Thyroid gland (tissue), 4 donors: ENCODE measurements at regions not wholly inside any gene's neighbourhood (a gene's known extent, or its start where the extent isn't known, plus 50 kb on each side); places are given as distances from the start of the nearest gene placed in this dataset.

Experiments
- DNase-seq, 2 donors: peaks; one replicate each; pipeline ENCODE4 v3.0.0-alpha.2; 2019
- H3K27ac ChIP-seq, 3 donors: fragments of 200-600 bp; sonication (generic); 1 replicate in 2 of 3; 2 replicates in 1 of 3; pipeline ENCODE4 v1.5.1; 2016 to 2019; ENCODE audit warnings: mild to moderate bottlenecking in 1 of 3, moderate library complexity in 1 of 3
- H3K27me3 ChIP-seq: fragments of 200-600 bp; sonication (generic); one replicate; pipeline ENCODE4 v1.5.1; 2019
- H3K36me3 ChIP-seq, 2 donors: fragments of 200-600 bp; sonication (generic); one replicate each; pipeline ENCODE4 v1.5.1; 2016 to 2019
- H3K4me1 ChIP-seq, 2 donors: fragments of 200-600 bp; sonication (generic); one replicate each; pipeline ENCODE4 v1.5.1; 2017 to 2019
- H3K4me3 ChIP-seq, 3 donors: fragments of 200-600 bp; sonication (generic); replicated peaks in 1 of 3; 1 replicate in 2 of 3; 2 replicates in 1 of 3; pipeline ENCODE4 v1.5.1; 2016; ENCODE audit warnings: mild to moderate bottlenecking in 1 of 3
- H3K9me3 ChIP-seq: fragments of 200-600 bp; sonication (generic); one replicate; pipeline ENCODE4 v1.5.1; 2017
- POLR2A ChIP-seq, 2 donors: fragments of 450-650 bp; IDR thresholded peaks; one replicate each; pipeline ENCODE4 v1.6.1; 2017; ENCODE audit warnings: antibody characterized with exemption in 2 of 2, mild to moderate bottlenecking in 2 of 2, moderate library complexity in 1 of 2
- WGBS, 2 donors: methylation state at CpG; one replicate each; pipeline ENCODE4 v1.1.5; 2017; 5-methylcytosine and 5-hydroxymethylcytosine counted together
- intact Hi-C: fragments of 100-400 bp; cut with DNase I; formaldehyde crosslinking; loops from one replicate; pipeline ENCODE4 v1.15.1; 2023
- TF ChIP-seq, protein P1 (sequence below), 6 experiments: fragments of 200-600 bp in 3 of 6; fragments of 450-650 bp in 3 of 6; sonication (generic) in 3 of 6; IDR thresholded peaks; one replicate each; pipeline ENCODE4 v1.5.1; 2016 to 2019; ENCODE audit warnings: antibody characterized with exemption in 6 of 6, mild to moderate bottlenecking in 2 of 6, inconsistent platforms in 1 of 6, moderate library complexity in 1 of 6

DNA sequence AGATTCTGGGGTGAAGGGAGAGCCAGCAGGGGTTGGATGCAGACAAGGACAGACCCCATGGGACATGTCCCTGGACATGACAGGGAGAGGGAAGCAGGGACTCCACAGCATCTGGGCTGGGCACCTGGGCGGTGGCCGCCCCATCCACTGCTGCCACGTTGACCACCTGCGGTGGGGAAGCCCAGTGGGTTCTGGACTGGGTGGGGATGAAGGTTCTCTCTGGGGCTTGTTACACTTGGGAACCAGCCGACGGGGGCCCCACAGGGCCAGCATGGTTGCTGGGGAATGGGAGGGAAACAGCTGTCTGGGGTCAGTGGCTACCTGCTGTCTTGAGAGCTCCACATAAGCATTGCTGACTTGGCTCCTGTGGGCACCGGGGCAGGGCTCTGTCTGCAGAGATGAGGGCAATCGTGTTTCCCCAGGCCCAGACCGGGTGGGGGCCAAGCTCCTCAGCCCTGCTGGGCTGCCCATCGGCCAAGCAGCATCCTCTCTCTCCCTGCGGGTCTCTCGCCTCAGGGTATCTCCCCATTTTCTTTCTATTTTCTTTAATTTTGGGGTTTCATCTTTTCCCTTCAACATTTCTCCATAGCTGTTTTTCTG, 443.6 kb upstream of the PFKP start:
- no peak for DNase-seq
- no peaks in the 10 kb centered on the region for H3K27me3 ChIP-seq
- no peaks in the 10 kb centered on the region for H3K36me3 ChIP-seq
- H3K4me3 ChIP-seq, result no peak overlapping the region
- WGBS, 2 donors, result 87 to 91% methylated on average over 9 to 10 of the region's 12 CpGs
- no peaks in the 10 kb centered on the region for H3K9me3 ChIP-seq
- no peaks in the 10 kb centered on the region for H3K4me1 ChIP-seq
- TF ChIP-seq, protein P1, sequence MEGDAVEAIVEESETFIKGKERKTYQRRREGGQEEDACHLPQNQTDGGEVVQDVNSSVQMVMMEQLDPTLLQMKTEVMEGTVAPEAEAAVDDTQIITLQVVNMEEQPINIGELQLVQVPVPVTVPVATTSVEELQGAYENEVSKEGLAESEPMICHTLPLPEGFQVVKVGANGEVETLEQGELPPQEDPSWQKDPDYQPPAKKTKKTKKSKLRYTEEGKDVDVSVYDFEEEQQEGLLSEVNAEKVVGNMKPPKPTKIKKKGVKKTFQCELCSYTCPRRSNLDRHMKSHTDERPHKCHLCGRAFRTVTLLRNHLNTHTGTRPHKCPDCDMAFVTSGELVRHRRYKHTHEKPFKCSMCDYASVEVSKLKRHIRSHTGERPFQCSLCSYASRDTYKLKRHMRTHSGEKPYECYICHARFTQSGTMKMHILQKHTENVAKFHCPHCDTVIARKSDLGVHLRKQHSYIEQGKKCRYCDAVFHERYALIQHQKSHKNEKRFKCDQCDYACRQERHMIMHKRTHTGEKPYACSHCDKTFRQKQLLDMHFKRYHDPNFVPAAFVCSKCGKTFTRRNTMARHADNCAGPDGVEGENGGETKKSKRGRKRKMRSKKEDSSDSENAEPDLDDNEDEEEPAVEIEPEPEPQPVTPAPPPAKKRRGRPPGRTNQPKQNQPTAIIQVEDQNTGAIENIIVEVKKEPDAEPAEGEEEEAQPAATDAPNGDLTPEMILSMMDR (IDR thresholded peaks at IDR 0.05), result no peak
- no peak for TF ChIP-seq POLR2A (IDR thresholded peaks at IDR 0.05)
- H3K27ac ChIP-seq, result no peak overlapping the region
- intact Hi-C loops, result no loop called here

DNA sequence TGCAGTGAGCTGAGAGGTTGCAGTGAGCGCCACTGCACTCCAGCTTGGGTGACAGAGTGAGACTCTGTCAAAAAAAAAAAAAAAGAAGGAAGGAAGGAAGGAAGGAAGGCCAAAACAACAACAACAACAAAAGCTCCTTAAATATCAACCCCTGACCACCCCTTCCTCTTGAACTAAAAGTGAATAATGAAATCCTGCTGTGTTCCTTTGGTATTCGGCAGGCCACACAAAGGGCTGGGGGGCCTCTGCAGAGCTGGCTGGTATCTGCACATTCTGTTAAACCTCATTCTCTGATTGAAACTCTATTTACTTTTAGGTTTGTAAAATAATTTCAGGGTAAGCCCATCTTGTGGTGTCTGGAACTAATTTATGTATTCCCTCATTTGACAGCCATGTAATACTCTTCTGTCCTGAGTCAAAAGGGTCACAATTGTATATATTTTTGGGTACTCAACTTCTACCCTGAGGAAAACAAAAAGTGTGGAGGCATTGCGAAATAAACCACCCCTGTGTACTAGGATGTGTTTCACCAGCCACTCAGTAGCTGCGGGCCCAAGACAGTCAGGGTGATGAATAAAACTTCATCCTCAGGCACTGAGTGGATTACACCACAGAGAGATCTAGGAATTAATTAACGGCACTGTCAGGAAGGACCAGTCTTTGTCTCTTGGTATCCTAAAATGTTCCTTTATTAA, 446.4 kb upstream of the PFKP start:
- H3K27me3 ChIP-seq, result no peaks in the 10 kb centered on the region
- H3K4me3 ChIP-seq, result no peak overlapping the region
- DNase-seq, result no peak
- no peaks in the 10 kb centered on the region for H3K36me3 ChIP-seq
- 79 to 81% methylated on average over 5 of the region's 5 CpGs for WGBS, 2 donors
- H3K4me1 ChIP-seq, result no peaks in the 10 kb centered on the region
- TF ChIP-seq, protein P1 (IDR thresholded peaks at IDR 0.05), result no peak
- no peak for TF ChIP-seq POLR2A (IDR thresholded peaks at IDR 0.05)
- H3K27ac ChIP-seq, result no peak overlapping the region
- no peaks in the 10 kb centered on the region for H3K9me3 ChIP-seq
- intact Hi-C loops, result no loop called here

DNA sequence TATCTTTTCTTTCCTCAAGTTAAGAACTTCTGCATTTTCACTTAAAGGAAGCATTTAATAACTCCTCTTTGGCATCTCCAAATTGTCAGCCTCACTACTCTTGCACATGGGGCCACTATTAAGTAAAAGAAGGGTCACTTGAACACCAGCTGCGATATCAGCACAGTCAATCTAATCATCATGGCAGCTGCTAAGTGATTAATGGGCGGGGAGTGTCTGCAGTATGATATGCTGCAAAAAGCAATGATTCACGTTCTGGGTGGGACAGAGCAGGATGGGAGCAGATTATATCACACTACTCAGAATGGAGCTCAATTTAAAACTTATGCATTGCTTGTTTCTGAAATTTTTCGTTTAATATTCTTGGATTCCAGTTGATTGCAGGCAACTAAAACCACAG, 447.4 kb upstream of the PFKP start:
- H3K4me1 ChIP-seq, result no peaks in the 10 kb centered on the region
- no peaks in the 10 kb centered on the region for H3K9me3 ChIP-seq
- 78 to 89% methylated on average over 4 of the region's 4 CpGs for WGBS, 2 donors
- intact Hi-C loops, result no loop called here
- TF ChIP-seq POLR2A (IDR thresholded peaks at IDR 0.05), result no peak
- TF ChIP-seq, protein P1 (IDR thresholded peaks at IDR 0.05), result no peak
- no peaks in the 10 kb centered on the region for H3K27me3 ChIP-seq
- no peak for DNase-seq
- H3K36me3 ChIP-seq, result no peaks in the 10 kb centered on the region
- no peak overlapping the region for H3K4me3 ChIP-seq
- no peak overlapping the region for H3K27ac ChIP-seq

DNA sequence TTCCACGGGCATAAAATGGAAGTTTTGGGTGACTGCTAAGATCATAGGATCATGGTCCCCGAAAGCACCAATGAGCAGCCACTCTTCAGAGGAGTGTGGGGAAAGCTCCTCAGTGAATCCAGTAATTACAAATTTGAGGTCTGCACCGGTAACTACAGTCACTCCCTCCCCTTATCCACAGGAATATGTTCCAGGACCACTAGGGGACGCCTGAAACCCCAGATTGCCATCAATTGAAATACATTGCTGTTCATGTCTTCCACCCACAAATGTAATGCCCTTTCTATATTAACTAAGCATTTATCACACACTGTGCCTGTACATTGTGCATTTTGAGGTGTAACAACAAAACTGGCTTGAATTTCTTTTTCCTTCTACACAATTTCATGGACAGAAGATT, 447.9 kb upstream of the PFKP start:
- H3K27ac ChIP-seq, result no peak overlapping the region
- H3K27me3 ChIP-seq, result no peaks in the 10 kb centered on the region
- no peak overlapping the region for H3K4me3 ChIP-seq
- DNase-seq, result no peak
- intact Hi-C loops, result no loop called here
- TF ChIP-seq, protein P1 (IDR thresholded peaks at IDR 0.05), result peak in 2 of 6 experiments; percentile 19 to 25
- no peak for TF ChIP-seq POLR2A (IDR thresholded peaks at IDR 0.05)
- H3K36me3 ChIP-seq, result no peaks in the 10 kb centered on the region
- H3K9me3 ChIP-seq, result no peaks in the 10 kb centered on the region
- H3K4me1 ChIP-seq, result no peaks in the 10 kb centered on the region
- WGBS, 2 donors, result 43 to 46% methylated on average over 4 of the region's 4 CpGs

DNA sequence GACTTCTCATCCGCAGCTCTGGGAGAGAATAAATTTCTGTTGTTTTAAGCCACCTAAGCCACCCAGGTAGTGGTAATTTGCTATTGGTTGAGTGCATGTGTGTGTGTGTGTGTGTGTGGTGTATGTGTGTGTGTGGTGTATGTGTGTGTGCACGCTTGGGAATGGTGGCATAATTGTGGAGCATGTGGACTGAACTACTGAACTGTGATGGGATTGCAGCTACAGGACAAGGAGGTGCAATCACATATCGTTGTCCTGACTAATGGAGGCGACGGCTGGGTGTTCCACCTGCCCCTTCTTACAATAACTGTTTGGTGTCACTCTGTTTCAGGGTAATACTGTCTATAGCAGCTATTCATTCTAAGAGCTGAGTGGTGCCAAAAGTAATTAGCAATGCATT, 448.7 kb upstream of the PFKP start:
- intact Hi-C loops, result no loop called here
- no peaks in the 10 kb centered on the region for H3K27me3 ChIP-seq
- H3K9me3 ChIP-seq, result no peaks in the 10 kb centered on the region
- no peaks in the 10 kb centered on the region for H3K4me1 ChIP-seq
- DNase-seq, result no peak
- no peaks in the 10 kb centered on the region for H3K36me3 ChIP-seq
- TF ChIP-seq, protein P1 (IDR thresholded peaks at IDR 0.05), result no peak
- TF ChIP-seq POLR2A (IDR thresholded peaks at IDR 0.05), result no peak
- no peak overlapping the region for H3K27ac ChIP-seq
- WGBS, 2 donors, result 76 to 83% methylated on average over 5 of the region's 5 CpGs
- no peak overlapping the region for H3K4me3 ChIP-seq
